H7 (cell line): ENCODE measurements at regions not wholly inside any gene's neighbourhood (a gene's known extent, or its start where the extent isn't known, plus 50 kb on each side); places are given as distances from the start of the nearest gene placed in this dataset.
"Not testable (repeated sequence)": the region's sequence is repeated elsewhere in the genome, so short reads cannot be mapped to it uniquely, and the experiment has no call there.

Source experiments
- DNase-seq: peaks from one replicate; pipeline ENCODE4 v3.0.0; 2012
- H3K27me3 ChIP-seq: 2 replicates; pipeline ENCODE4 v1.6.0; 2011; ENCODE audit warnings: mild to moderate bottlenecking, low read length; ENCODE audit not compliant: control insufficient read depth, insufficient read depth
- H3K36me3 ChIP-seq: replicated peaks from 2 replicates; pipeline ENCODE4 v1.5.1; 2011; ENCODE audit warnings: low read length; ENCODE audit not compliant: control insufficient read depth, insufficient read depth
- H3K4me3 ChIP-seq: 2 replicates; pipeline ENCODE4 v1.5.1; 2011; ENCODE audit warnings: low read depth, mild to moderate bottlenecking, control low read depth, low read length, moderate library complexity; ENCODE audit not compliant: insufficient read depth

GRCh38 chr13:58455094-58455493, 823.5 kb downstream of the PCDH17 start:
- Histone ChIP-seq H3K36me3 (no peaks in the 10 kb centered on the region), H3K4me3 (no peak overlapping the region), H3K27me3 (peaks cover 12% of the 10 kb centered on the region)
- DNase-seq: no peak

DNA sequence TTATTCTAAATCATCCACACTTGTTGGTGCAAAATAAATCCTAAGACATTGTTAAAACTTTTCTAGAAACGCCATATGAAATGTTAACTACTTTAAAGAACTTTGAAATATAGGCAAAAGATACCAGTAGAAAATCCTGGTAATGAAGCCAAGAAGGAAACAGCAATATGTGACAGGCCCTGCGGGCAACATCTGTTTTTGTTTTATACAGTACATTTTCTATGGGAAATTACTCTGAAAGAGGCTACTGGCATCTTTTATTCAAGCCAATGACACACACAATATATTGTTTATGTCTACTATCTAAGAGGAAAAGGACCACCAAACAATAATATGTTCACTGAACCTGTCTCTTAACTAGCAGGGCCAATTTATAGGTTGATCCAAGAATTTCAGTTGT, 829.7 kb downstream of the PCDH17 start:
- no peak for DNase-seq
- H3K36me3 ChIP-seq: no peaks in the 10 kb centered on the region
- no peak overlapping the region for H3K4me3 ChIP-seq

GRCh38 chr13:58463841-58464240, 832.3 kb downstream of the PCDH17 start:
- no peak overlapping the region for H3K4me3 ChIP-seq
- H3K27me3 ChIP-seq: no peaks in the 10 kb centered on the region
- DNase-seq: no peak
- H3K36me3 ChIP-seq: no peaks in the 10 kb centered on the region

More for the DNA sequence above, 829.7 kb downstream of the PCDH17 start:
- H3K27me3 ChIP-seq: no peaks in the 10 kb centered on the region

DNA sequence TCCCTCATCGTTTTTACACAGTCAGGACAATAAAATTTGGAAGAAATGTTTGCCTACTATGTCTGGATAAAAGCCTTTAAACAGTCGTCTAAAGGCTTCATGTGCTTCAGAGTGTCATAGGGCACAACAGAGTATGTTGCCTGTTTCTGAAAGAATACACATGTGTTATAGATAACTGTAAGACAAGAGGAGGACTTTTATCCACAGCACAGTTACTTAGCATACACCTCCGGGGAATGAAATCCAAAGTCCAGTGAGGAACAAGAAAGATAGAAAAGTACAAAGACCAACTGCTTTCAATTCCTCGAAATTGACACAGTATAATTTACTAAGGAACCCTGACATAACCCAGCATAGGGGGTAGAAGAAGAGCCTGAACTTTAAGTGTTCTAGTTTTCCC, 835.6 kb downstream of the PCDH17 start:
- Histone ChIP-seq H3K36me3 (no peaks in the 10 kb centered on the region), H3K27me3 (no peaks in the 10 kb centered on the region), H3K4me3 (no peak overlapping the region)
- no peak for DNase-seq

GRCh38 chr13:58472483-58472882, 840.9 kb downstream of the PCDH17 start:
- DNase-seq: no peak
- H3K4me3 ChIP-seq: no peak overlapping the region
- H3K36me3 ChIP-seq: no peaks in the 10 kb centered on the region
- no peaks in the 10 kb centered on the region for H3K27me3 ChIP-seq

DNA sequence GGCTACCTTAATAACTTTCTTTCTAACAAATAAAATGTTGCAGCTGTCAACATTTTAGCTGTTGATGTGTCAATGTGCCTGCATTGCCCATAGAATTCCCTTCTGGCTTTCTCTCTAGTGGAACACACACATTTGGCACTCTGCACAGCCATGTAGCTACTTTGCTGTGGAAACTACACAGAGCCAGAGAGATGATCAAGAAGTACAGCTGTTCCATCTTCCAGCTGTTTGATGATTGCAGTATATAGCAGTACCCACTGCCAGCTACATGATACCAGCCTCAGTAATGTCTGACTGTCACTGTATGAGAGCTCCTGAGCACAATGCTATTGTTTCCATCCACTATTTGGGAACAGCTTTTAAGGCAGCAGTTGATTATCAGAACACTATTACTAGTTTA, 843.0 kb downstream of the PCDH17 start:
- no peaks in the 10 kb centered on the region for H3K36me3 ChIP-seq
- DNase-seq: no peak
- H3K27me3 ChIP-seq: no peaks in the 10 kb centered on the region
- H3K4me3 ChIP-seq: no peak overlapping the region

- Histone ChIP-seq H3K36me3 (no peaks in the 10 kb centered on the region), H3K27me3 (no peaks in the 10 kb centered on the region), H3K4me3 (no peak overlapping the region)
- no peak for DNase-seq
Observed at GRCh38 chr13:58476206-58476918, 844.8 kb downstream of the PCDH17 start.

DNA sequence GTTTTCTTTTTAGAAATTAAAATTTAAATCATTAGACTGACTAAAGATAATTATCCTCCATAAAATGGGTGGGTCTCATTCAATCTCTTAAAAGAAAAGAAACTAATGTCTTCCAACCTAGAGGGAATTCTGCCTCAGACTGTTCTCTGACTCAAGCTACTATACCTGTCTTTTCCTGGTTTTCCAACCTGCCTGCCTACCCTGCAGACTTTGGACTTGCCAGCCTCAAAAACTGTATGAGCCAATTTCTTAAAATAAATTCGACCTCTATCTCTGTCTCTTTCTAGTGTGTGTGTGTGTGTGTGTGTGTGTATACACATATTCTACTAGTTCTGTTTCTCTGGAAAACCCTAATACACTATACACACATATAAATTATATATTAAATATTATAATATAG, 847.3 kb downstream of the PCDH17 start:
- Histone ChIP-seq H3K36me3 (no peaks in the 10 kb centered on the region), H3K4me3 (no peak overlapping the region), H3K27me3 (no peaks in the 10 kb centered on the region)
- no peak for DNase-seq

GRCh38 chr13:58480061-58480460, 848.5 kb downstream of the PCDH17 start:
- Histone ChIP-seq H3K36me3 (no peaks in the 10 kb centered on the region), H3K4me3 (no peak overlapping the region), H3K27me3 (no peaks in the 10 kb centered on the region)
- no peak for DNase-seq

GRCh38 chr13:58488251-58488650, 856.7 kb downstream of the PCDH17 start:
- H3K36me3 ChIP-seq: no peaks in the 10 kb centered on the region
- no peak overlapping the region for H3K4me3 ChIP-seq
- DNase-seq: no peak

DNA sequence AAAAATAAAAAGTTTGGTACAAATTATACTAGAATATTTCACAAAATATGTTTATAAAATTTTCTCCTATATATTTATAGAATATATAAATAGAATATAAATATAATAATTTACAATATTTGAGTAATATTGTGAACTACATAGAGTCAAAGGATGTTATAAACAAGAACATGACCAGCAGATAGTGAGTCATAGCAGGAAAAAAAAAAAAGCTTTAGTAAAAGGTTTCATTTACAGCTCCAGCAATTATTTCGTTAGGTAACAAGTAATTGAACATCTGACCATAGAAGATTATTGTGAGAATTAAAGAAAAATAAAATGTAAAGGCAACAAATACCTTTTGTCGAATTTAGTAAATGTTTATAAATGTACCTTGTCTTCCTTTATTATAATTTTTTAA, 864.1 kb downstream of the PCDH17 start:
- DNase-seq: no peak
- no peaks in the 10 kb centered on the region for H3K27me3 ChIP-seq
- no peak overlapping the region for H3K4me3 ChIP-seq
- H3K36me3 ChIP-seq: no peaks in the 10 kb centered on the region

More at GRCh38 chr13:58488251-58488650, 856.7 kb downstream of the PCDH17 start:
- no peaks in the 10 kb centered on the region for H3K27me3 ChIP-seq

DNA sequence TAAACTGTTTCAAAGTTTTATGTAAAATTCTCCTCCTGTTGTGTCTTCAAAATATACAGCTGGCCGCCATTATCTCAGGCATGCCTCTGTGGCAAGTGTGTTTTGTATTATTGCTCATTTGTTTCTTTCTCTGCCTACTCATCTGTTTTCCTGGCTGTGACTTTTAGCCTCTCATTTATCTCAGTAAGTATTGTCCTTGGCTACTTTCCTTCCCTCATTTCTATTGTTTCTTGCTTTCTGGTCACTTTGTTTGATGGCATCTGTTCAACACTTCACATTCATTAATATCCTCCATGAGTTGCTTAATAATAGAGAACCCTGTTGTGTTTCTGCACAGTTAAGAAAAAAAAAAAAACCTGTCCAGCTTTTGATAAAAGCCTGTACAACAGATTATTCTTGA, 869.4 kb downstream of the PCDH17 start:
- no peaks in the 10 kb centered on the region for H3K27me3 ChIP-seq
- H3K36me3 ChIP-seq: no peaks in the 10 kb centered on the region
- no peak overlapping the region for H3K4me3 ChIP-seq
- DNase-seq: no peak

GRCh38 chr13:58504202-58504700, 872.7 kb downstream of the PCDH17 start:
- not testable (repeated sequence) for H3K27me3 ChIP-seq, DNase-seq

GRCh38 chr13:58505262-58505920, 873.8 kb downstream of the PCDH17 start:
- not testable (repeated sequence) for H3K4me3 ChIP-seq, H3K27me3 ChIP-seq, DNase-seq, H3K36me3 ChIP-seq

More at GRCh38 chr13:58504202-58504700, 872.7 kb downstream of the PCDH17 start:
- H3K36me3 ChIP-seq, H3K4me3 ChIP-seq: not testable (repeated sequence)

- Histone ChIP-seq H3K36me3 (no peaks in the 10 kb centered on the region), H3K4me3 (no peak overlapping the region), H3K27me3 (no peaks in the 10 kb centered on the region)
- DNase-seq: no peak
Observed at GRCh38 chr13:58528351-58528750, 896.8 kb downstream of the PCDH17 start.
